Panc1 (cell line): ENCODE measurements at regions not wholly inside any gene's neighbourhood (a gene's known extent, or its start where the extent isn't known, plus 50 kb on each side); places are given as distances from the start of the nearest gene placed in this dataset.

Experiments used
- ATAC-seq: fragments of 200-7000 bp; cut with Tn5 transposase; 2 replicates; pipeline ENCODE4 v1.9.1; 2020; ENCODE audit warnings: mild to moderate bottlenecking, moderate library complexity
- BruUV-seq: library from RNA; stranded (reverse); fragments of 400-500 nt; replicated peaks from 2 replicates; lab custom pipeline; 2021; lab: Mats Ljungman, UMichigan
- CTCF ChIA-PET: fragments of 300-600 bp; sonication (Branson Sonifier 250); formaldehyde crosslinking; loops from one replicate; lab custom pipeline; 2022; ENCODE audit warnings: antibody characterized with exemption; lab: Charles Lee
- POLR2A ChIA-PET: fragments of 300-600 bp; sonication (Branson Sonifier 250); formaldehyde crosslinking; loops from one replicate; lab custom pipeline; 2022; ENCODE audit warnings: antibody characterized with exemption; lab: Charles Lee
- DNase-seq: peaks from one replicate; pipeline ENCODE4 v3.0.0-alpha.2; 2010; ENCODE audit warnings: low read depth, low spot score
- H3K27ac ChIP-seq: 2 replicates; pipeline ENCODE4 v1.5.1; 2011; ENCODE audit warnings: mild to moderate bottlenecking, low read length, inconsistent platforms
- H3K27me3 ChIP-seq: fragments of 200-500 bp; sonication (Bioruptor generic); 2 replicates; pipeline ENCODE4 v1.6.0; 2014; ENCODE audit warnings: low read length, inconsistent platforms; ENCODE audit not compliant: control insufficient read depth, insufficient read depth
- H3K36me3 ChIP-seq: fragments of 200-500 bp; sonication (Bioruptor generic); 2 replicates; pipeline ENCODE4 v1.5.1; 2014; ENCODE audit warnings: inconsistent platforms, mild to moderate bottlenecking, low read length, moderate library complexity; ENCODE audit not compliant: control insufficient read depth, insufficient read depth
- H3K4me1 ChIP-seq: 2 replicates; pipeline ENCODE4 v1.5.1; 2011; ENCODE audit warnings: inconsistent platforms, mild to moderate bottlenecking, low read length, moderate library complexity; ENCODE audit not compliant: control insufficient read depth, insufficient read depth
- H3K4me3 ChIP-seq, 2 experiments: 2 replicates each; pipeline ENCODE4 v1.5.1; 2011 to 2012; ENCODE audit warnings: low read depth in 2 of 2, low read length in 2 of 2, mild to moderate bottlenecking in 2 of 2, inconsistent platforms in 1 of 2, moderate library complexity in 1 of 2
- H3K9me3 ChIP-seq: fragments of 200-500 bp; sonication (Bioruptor generic); 2 replicates; pipeline ENCODE4 v1.5.1; 2014; ENCODE audit warnings: low read depth, mild to moderate bottlenecking, inconsistent platforms, low read length, moderate library complexity; ENCODE audit not compliant: control insufficient read depth, insufficient read depth
- CTCF ChIP-seq: fragments of 450-650 bp; IDR thresholded peaks from 2 replicates; pipeline ENCODE4 v1.5.1; 2017; ENCODE audit warnings: mild to moderate bottlenecking
- POLR2AphosphoS5 ChIP-seq: IDR thresholded peaks from 2 replicates; pipeline ENCODE4 v1.6.1; 2012; ENCODE audit warnings: mild to moderate bottlenecking, low read depth, low read length, moderate library complexity
- REST ChIP-seq, 2 experiments: IDR thresholded peaks; 2 replicates each; pipeline ENCODE4 v1.6.1; 2011 to 2012; ENCODE audit warnings: low read depth in 2 of 2, control low read depth in 1 of 2, low read length in 1 of 2, mild to moderate bottlenecking in 1 of 2, moderate library complexity in 1 of 2; ENCODE audit not compliant: insufficient read depth in 1 of 2
- SIN3A ChIP-seq: IDR thresholded peaks from 2 replicates; pipeline ENCODE4 v1.6.1; 2012; ENCODE audit warnings: low read depth, mild to moderate bottlenecking, low read length, moderate library complexity, borderline replicate concordance; ENCODE audit not compliant: insufficient read depth
- TCF7L2 ChIP-seq: IDR thresholded peaks from 2 replicates; pipeline ENCODE4 v1.6.1; 2011; ENCODE audit warnings: mild to moderate bottlenecking, low read depth, low read length, inconsistent platforms
- in situ Hi-C: cut with HindIII; loops from 2 replicates; pipeline ENCODE4 v1.10.0; 2016; ENCODE audit warnings: low sequenced_read_pairs, low pct_unique_long_range_greater_than_20kb
- intact Hi-C: fragments of 100-400 bp; cut with micrococcal nuclease; formaldehyde crosslinking; loops from one replicate; pipeline ENCODE4 v1.10.0; 2022; ENCODE audit not compliant: unreplicated experiment

- Histone ChIP-seq H3K36me3 (no peaks in the 10 kb centered on the region; the same call in 1 of the 2 replicates), H3K27me3 (peaks cover 4% of the 10 kb centered on the region), H3K27ac (no peak overlapping the region), H3K4me1 (no peaks in the 10 kb centered on the region), H3K9me3 (no peaks in the 10 kb centered on the region), H3K4me3 (no peak overlapping the region)
- intact Hi-C loops (no loop called here), in situ Hi-C loops (no loop called here)
- TF ChIP-seq TCF7L2 (no peak), CTCF (no peak), POLR2AphosphoS5 (no peak), REST (IDR thresholded peaks at IDR 0.05; ENCODE audit: insufficient read depth in 1 of 2, low read depth in 2 of 2, low read length in 1 of 2) (no peak), SIN3A (no peak)
- DNase-seq: no peak
- BruUV-seq: no TSS peak
- ChIA-PET CTCF (no interaction called here), POLR2A (no interaction called here)
- ATAC-seq: no peak
Measured at GRCh38 chr10:129165770-129166169, 301.3 kb upstream of the MGMT start.

- in situ Hi-C loops: no loop called here
- Histone ChIP-seq H3K27me3 (peaks cover 6% of the 10 kb centered on the region), H3K4me1 (no peaks in the 10 kb centered on the region), H3K4me3 (no peak overlapping the region), H3K36me3 (no peaks in the 10 kb centered on the region; the same call in 1 of the 2 replicates), H3K27ac (no peak overlapping the region), H3K9me3 (no peaks in the 10 kb centered on the region)
- CTCF ChIA-PET: no interaction called here
- TF ChIP-seq POLR2AphosphoS5 (no peak), CTCF (no peak)
- intact Hi-C loops: no loop called here
- no TSS peak for BruUV-seq
- DNase-seq: no peak
- POLR2A ChIA-PET: no interaction called here
- ATAC-seq: no peak
Measured at GRCh38 chr10:129168660-129169059, 298.4 kb upstream of the MGMT start.

GRCh38 chr10:129169115-129169514 lies 297.9 kb upstream of the MGMT start:
- ChIA-PET POLR2A (no interaction called here), CTCF (no interaction called here)
- Histone ChIP-seq H3K27me3 (peaks cover 6% of the 10 kb centered on the region), H3K36me3 (no peaks in the 10 kb centered on the region; the same call in 1 of the 2 replicates), H3K4me3 (no peak overlapping the region), H3K9me3 (no peaks in the 10 kb centered on the region), H3K4me1 (no peaks in the 10 kb centered on the region), H3K27ac (no peak overlapping the region)
- ATAC-seq (no peak), DNase-seq (no peak)
- in situ Hi-C loops (no loop called here), intact Hi-C loops (no loop called here)
- no peak for TF ChIP-seq REST (IDR thresholded peaks at IDR 0.05; ENCODE audit: insufficient read depth in 1 of 2, low read depth in 2 of 2, low read length in 1 of 2)
- no TSS peak for BruUV-seq
